ENCODE measurements at regions not wholly inside any gene's neighbourhood (a gene's known extent, or its start where the extent isn't known, plus 50 kb on each side); places are given as distances from the start of the nearest gene placed in this dataset.

- no peak for TF ChIP-seq CTCF (IDR thresholded peaks at IDR 0.05)
- TF ChIP-seq POLR2A (IDR thresholded peaks at IDR 0.05), result no peak
These were observed 705.8 kb downstream of the NR2F2 start for GRCh38 chr15:97036301-97036700.

Data from thyroid gland (tissue), 4 donors.